NB4 (cell line): ENCODE measurements at regions not wholly inside any gene's neighbourhood (a gene's known extent, or its start where the extent isn't known, plus 50 kb on each side); places are given as distances from the start of the nearest gene placed in this dataset.
"Not testable (repeated sequence)": the region's sequence is repeated elsewhere in the genome, so short reads cannot be mapped to it uniquely, and the experiment has no call there.

Source experiments
- DNase-seq: peaks from one replicate; pipeline ENCODE4 v3.0.0; 2010; ENCODE audit warnings: low read depth
- H3K4me3 ChIP-seq: one replicate; pipeline ENCODE4 v1.5.1; 2011; ENCODE audit warnings: mild to moderate bottlenecking, low read depth, low read length, moderate library complexity
- CTCF ChIP-seq: IDR thresholded peaks from one replicate; pipeline ENCODE4 v1.5.1; 2012; ENCODE audit warnings: low read depth, low read length
- MYC ChIP-seq: IDR thresholded peaks from 2 replicates; pipeline ENCODE4 v1.6.1; 2011; ENCODE audit warnings: low read depth, low read length
- POLR2A ChIP-seq: IDR thresholded peaks from 2 replicates; pipeline ENCODE4 v1.6.1; 2011; ENCODE audit warnings: mild to moderate bottlenecking; ENCODE audit not compliant: insufficient read length; ENCODE audit errors: extremely low read depth
- TF ChIP-seq, protein P1 (sequence below): IDR thresholded peaks from 2 replicates; pipeline ENCODE4 v1.6.1; 2011; ENCODE audit warnings: low read depth, low read length

GRCh38 chr14:21902561-21903181 lies 229.1 kb upstream of the OR4E1 start:
- peak; percentile 15 for TF ChIP-seq CTCF
- TF ChIP-seq POLR2A = no peak
- TF ChIP-seq, protein P1, sequence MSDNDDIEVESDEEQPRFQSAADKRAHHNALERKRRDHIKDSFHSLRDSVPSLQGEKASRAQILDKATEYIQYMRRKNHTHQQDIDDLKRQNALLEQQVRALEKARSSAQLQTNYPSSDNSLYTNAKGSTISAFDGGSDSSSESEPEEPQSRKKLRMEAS = no peak
- H3K4me3 ChIP-seq = no peak overlapping the region

DNA sequence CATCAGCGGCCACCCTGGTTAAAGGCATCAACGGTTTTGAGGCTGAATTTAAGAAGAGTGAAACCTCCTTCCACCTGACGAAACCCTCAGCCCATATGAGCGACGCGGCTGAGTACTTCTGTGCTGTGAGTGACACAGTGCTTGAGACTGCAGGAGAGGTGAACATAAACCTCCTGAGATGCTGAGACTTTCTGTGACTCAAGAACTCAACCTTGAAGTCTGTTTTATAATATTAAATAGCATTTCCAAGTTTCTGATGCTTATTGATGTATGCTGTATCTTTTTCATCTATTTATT lies 221.2 kb upstream of the OR4E1 start:
- not testable (repeated sequence) for DNase-seq, H3K4me3 ChIP-seq

More at GRCh38 chr14:21902561-21903181, 229.1 kb upstream of the OR4E1 start:
- no peak for DNase-seq

DNA sequence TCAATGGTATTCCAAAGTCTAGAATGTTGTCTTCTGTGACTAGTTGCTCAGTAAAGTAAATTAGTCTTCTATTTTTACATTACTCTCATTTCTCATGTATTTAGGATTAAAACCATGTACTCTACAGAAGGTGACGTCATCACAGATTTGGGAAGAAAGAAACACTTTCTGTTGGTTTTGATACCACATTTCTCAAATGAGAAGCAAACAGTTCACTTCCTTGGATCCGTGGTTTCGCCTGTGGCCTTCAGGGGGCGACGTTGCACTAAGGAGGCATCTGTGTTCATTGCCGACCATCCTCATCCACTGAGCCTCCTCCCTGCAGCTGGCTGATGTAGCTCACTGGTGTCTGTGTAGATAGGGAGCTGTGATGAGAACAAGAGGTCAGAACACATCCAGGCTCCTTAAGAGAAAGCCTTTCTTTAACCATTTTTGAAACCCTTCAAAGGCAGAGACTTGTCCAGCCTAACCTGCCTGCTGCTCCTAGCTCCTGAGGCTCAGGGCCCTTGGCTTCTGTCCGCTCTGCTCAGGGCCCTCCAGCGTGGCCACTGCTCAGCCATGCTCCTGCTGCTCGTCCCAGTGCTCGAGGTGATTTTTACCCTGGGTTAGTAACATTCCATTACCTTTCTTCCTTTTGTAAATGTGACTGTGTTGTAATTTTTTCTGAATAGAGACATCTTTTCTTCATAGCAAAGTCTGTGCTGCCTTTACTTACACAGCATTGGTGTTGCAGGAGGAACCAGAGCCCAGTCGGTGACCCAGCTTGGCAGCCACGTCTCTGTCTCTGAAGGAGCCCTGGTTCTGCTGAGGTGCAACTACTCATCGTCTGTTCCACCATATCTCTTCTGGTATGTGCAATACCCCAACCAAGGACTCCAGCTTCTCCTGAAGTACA lies 220.6 kb upstream of the OR4E1 start:
- no peak overlapping the region for H3K4me3 ChIP-seq
- peak; percentile 3 for DNase-seq
- TF ChIP-seq POLR2A (no peak), MYC (no peak), CTCF (peak; percentile 40)
- TF ChIP-seq, protein P1 = no peak

- DNase-seq = no peak
- TF ChIP-seq POLR2A = no peak
- TF ChIP-seq CTCF = no peak
- TF ChIP-seq, protein P1 = no peak
- no peak for TF ChIP-seq MYC
- no peak overlapping the region for H3K4me3 ChIP-seq
Measured at GRCh38 chr14:21891921-21892320, 218.3 kb upstream of the OR4E1 start.

DNA sequence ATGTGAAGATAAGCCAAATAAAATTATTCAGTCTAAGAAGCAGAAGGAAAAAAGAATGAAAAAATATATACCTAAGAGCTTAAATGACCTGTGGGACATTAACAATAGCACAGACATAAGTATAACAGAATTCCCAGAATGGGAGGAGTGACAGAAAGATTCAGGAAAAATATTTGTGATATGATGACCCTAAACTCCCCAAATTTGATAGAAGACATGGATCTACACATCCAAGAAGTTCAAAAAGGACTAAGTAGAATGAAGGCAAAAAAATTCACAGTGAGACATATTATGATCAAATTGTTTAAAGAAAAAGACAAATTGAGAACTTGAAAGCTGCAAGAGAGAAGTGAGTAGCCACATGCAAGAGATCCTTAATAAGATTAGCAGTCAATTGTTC lies 211.4 kb upstream of the OR4E1 start:
- no peak overlapping the region for H3K4me3 ChIP-seq
- no peak for DNase-seq
- TF ChIP-seq CTCF (no peak), POLR2A (no peak), MYC (no peak)
- TF ChIP-seq, protein P1 = no peak

GRCh38 chr14:21882226-21882625 lies 208.6 kb upstream of the OR4E1 start:
- no peak for DNase-seq
- H3K4me3 ChIP-seq = no peak overlapping the region
- TF ChIP-seq CTCF (no peak), MYC (no peak), POLR2A (no peak)
- TF ChIP-seq, protein P1 = no peak
